ENCODE measurements at regions not wholly inside any gene's neighbourhood (a gene's known extent, or its start where the extent isn't known, plus 50 kb on each side); places are given as distances from the start of the nearest gene placed in this dataset.

GRCh38 chr2:226185616-226186211 is 613.9 kb downstream of the IRS1 start:
- TF ChIP-seq CTCF (IDR thresholded peaks at IDR 0.05; ENCODE audit: control insufficient read depth, extremely low read depth, insufficient read depth), result no peak
- no peak overlapping the region for H3K4me3 ChIP-seq (ENCODE audit: low read depth, low read length)
- DNase-seq (ENCODE audit: low read depth), result no peak

DNA sequence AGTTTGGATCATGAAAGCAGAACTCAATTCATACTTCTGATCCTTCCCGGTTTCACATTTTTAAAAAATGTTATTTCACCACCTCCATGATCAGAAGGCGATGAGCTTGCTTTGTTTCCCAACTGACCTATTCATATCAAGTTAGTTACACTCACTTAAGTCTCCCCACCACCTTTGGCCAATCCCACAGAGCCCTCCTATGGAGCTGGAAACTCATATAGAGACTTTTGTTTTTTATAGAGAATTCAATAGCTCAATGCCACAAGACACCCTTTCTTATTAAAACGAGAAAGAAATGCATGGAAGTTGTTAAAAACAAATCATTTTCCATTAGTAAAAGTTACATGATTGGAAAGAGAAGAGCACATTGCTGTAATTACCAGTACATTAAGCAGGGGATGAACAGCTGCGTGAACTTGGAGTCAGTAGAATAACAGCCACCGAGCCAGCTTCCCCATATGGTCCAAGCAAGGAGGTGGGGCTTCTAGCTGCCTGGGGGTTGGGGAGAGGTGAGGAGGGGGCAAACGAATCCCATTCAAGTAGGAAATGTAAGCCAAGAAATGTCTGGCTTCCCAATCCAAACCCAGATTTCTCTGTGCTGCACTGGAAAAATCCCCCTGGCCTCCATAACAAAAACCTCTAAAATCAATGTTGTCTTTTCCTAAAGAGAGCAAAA is 614.5 kb downstream of the IRS1 start:
- DNase-seq (ENCODE audit: low read depth), result no peak
- H3K4me3 ChIP-seq (ENCODE audit: low read depth, low read length), result no peak overlapping the region
- TF ChIP-seq CTCF (IDR thresholded peaks at IDR 0.05; ENCODE audit: control insufficient read depth, extremely low read depth, insufficient read depth), result no peak

GRCh38 chr2:226184540-226184939 is 615.1 kb downstream of the IRS1 start:
- TF ChIP-seq CTCF (IDR thresholded peaks at IDR 0.05; ENCODE audit: control insufficient read depth, extremely low read depth, insufficient read depth), result no peak
- no peak overlapping the region for H3K4me3 ChIP-seq (ENCODE audit: low read depth, low read length)

DNA sequence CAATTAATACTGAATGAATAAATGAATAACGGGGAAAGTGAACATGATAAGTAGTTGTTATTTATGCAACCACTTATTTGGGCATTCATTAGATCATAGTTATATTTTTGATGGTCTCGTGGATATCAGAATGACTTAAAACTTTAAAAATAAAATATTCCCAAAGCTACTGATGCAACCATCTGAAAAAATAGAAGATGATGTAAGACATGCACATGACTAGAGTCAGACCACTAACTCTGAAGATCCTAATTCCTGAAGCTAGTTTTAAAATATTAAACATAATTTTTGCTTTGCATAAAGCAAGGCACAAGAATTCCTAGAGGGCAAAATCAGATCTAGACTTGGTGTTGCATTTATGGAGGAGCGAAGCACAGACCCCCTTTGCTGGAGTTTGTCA is 616.1 kb downstream of the IRS1 start:
- no peak for DNase-seq (ENCODE audit: low read depth)
- TF ChIP-seq CTCF (IDR thresholded peaks at IDR 0.05; ENCODE audit: control insufficient read depth, extremely low read depth, insufficient read depth), result no peak
- H3K4me3 ChIP-seq (ENCODE audit: low read depth, low read length), result no peak overlapping the region

More at GRCh38 chr2:226184540-226184939, 615.1 kb downstream of the IRS1 start:
- DNase-seq (ENCODE audit: low read depth), result no peak

- DNase-seq (ENCODE audit: low read depth), result no peak
- H3K4me3 ChIP-seq (ENCODE audit: low read depth, low read length), result no peak overlapping the region
- TF ChIP-seq CTCF (IDR thresholded peaks at IDR 0.05; ENCODE audit: control insufficient read depth, extremely low read depth, insufficient read depth), result no peak
Observed at GRCh38 chr2:226183033-226183432, 616.6 kb downstream of the IRS1 start.

GRCh38 chr2:226181909-226182308 is 617.7 kb downstream of the IRS1 start:
- TF ChIP-seq CTCF (IDR thresholded peaks at IDR 0.05; ENCODE audit: control insufficient read depth, extremely low read depth, insufficient read depth), result no peak
- no peak overlapping the region for H3K4me3 ChIP-seq (ENCODE audit: low read depth, low read length)
- no peak for DNase-seq (ENCODE audit: low read depth)

Measured in LNCaP clone FGC (cell line).